OCI-LY7 (cell line): ENCODE measurements at regions not wholly inside any gene's neighbourhood (a gene's known extent, or its start where the extent isn't known, plus 50 kb on each side); places are given as distances from the start of the nearest gene placed in this dataset.

Experiments used
- BruUV-seq: library from RNA; stranded (reverse); fragments of 400-500 nt; replicated peaks from 2 replicates; lab custom pipeline; 2021; lab: Mats Ljungman, UMichigan
- CTCF ChIA-PET: fragments of 300-600 bp; sonication (Branson Sonifier 250); formaldehyde crosslinking; loops from one replicate; lab custom pipeline; 2022; ENCODE audit warnings: antibody characterized with exemption; ENCODE audit not compliant: unreplicated experiment; lab: Charles Lee
- POLR2A ChIA-PET: fragments of 300-600 bp; sonication (Branson Sonifier 250); formaldehyde crosslinking; loops from one replicate; lab custom pipeline; 2022; ENCODE audit warnings: antibody characterized with exemption; lab: Charles Lee
- DNase-seq: peaks from one replicate; pipeline ENCODE4 v3.0.0-alpha.2; 2015; ENCODE audit warnings: low spot score
- H2AFZ ChIP-seq: fragments of 200-600 bp; sonication (generic), shearing (Covaris generic); 2 replicates; pipeline ENCODE4 v1.6.1; 2014; ENCODE audit warnings: mild to moderate bottlenecking, antibody characterized with exemption, low read length, moderate library complexity
- H3K27ac ChIP-seq: fragments of 200-600 bp; sonication (generic); 2 replicates; pipeline ENCODE4 v1.5.1; 2014; ENCODE audit warnings: mixed run types, low read depth, mild to moderate bottlenecking, moderate library complexity, low read length, inconsistent platforms; ENCODE audit not compliant: poor library complexity, severe bottlenecking
- H3K36me3 ChIP-seq: fragments of 200-600 bp; sonication (generic); 2 replicates; pipeline ENCODE4 v1.6.1; 2014; ENCODE audit warnings: mild to moderate bottlenecking, antibody characterized with exemption, low read length, moderate library complexity, mixed read lengths; ENCODE audit not compliant: insufficient read depth
- H3K4me1 ChIP-seq: fragments of 200-600 bp; sonication (generic); 2 replicates; pipeline ENCODE4 v1.5.1; 2014; ENCODE audit warnings: mild to moderate bottlenecking, low read length; ENCODE audit not compliant: insufficient read depth, poor library complexity, severe bottlenecking
- H3K4me2 ChIP-seq: fragments of 200-600 bp; sonication (generic); 2 replicates; pipeline ENCODE4 v1.6.1; 2014; ENCODE audit warnings: mild to moderate bottlenecking, low read length
- H3K4me3 ChIP-seq: fragments of 200-600 bp; sonication (generic); 2 replicates; pipeline ENCODE4 v1.5.1; 2014; ENCODE audit warnings: mild to moderate bottlenecking, low read depth, low read length; ENCODE audit not compliant: poor library complexity, severe bottlenecking
- H3K79me2 ChIP-seq: fragments of 200-600 bp; sonication (generic); 2 replicates; pipeline ENCODE4 v1.6.1; 2016; ENCODE audit warnings: low read depth, mild to moderate bottlenecking, low read length, moderate library complexity, mixed read lengths; ENCODE audit not compliant: insufficient read depth
- H3K9me2 ChIP-seq: fragments of 200-600 bp; sonication (generic); 2 replicates; pipeline ENCODE4 v1.6.1; 2016; ENCODE audit warnings: mild to moderate bottlenecking, low read length, mixed read lengths; ENCODE audit not compliant: insufficient read depth
- H3K9me3 ChIP-seq: fragments of 200-600 bp; sonication (generic); 2 replicates; pipeline ENCODE4 v1.6.1; 2014; ENCODE audit warnings: mild to moderate bottlenecking, mixed run types, low read length, mixed read lengths
- H4K20me1 ChIP-seq: fragments of 200-600 bp; sonication (generic); 2 replicates; pipeline ENCODE4 v1.6.1; 2014; ENCODE audit warnings: mild to moderate bottlenecking, antibody characterized with exemption, low read length, moderate library complexity, mixed read lengths; ENCODE audit not compliant: insufficient read depth
- EZH2phosphoT487 ChIP-seq: fragments of 200-600 bp; sonication (generic); IDR thresholded peaks from 2 replicates; pipeline ENCODE4 v1.6.1; 2018; ENCODE audit warnings: low read depth, borderline replicate concordance, mild to moderate bottlenecking, mixed run types, antibody characterized with exemption, low read length, moderate library complexity, mixed read lengths
- intact Hi-C: fragments of 100-400 bp; cut with micrococcal nuclease; formaldehyde crosslinking; loops from one replicate; pipeline ENCODE4 v1.10.0; 2022; ENCODE audit not compliant: unreplicated experiment
- TF ChIP-seq, protein P1 (sequence below): fragments of 200-600 bp; sonication (generic); conservative IDR thresholded peaks from 2 replicates; pipeline ENCODE4 v1.5.1; 2014; ENCODE audit warnings: mild to moderate bottlenecking, antibody characterized with exemption, low read length, moderate library complexity, mixed read lengths

GRCh38 chr2:7835693-7836680 lies 845.9 kb upstream of the ID2 start:
- intact Hi-C loops: loop anchor here (5.0 kb wide), 2 partner anchors 269 to 851 kb away; no protein-coding TSS in a partner anchor
- Histone ChIP-seq H3K4me3 (peak overlapping the region; percentile 38), H3K36me3 (peaks cover 6% of the 10 kb centered on the region; the same call in 1 of the 2 replicates), H2AFZ (peak overlapping the region; percentile 77), H3K9me3 (peaks cover 11% of the 10 kb centered on the region; the same call in 1 of the 2 replicates), H3K4me2 (peak overlapping the region; percentile 59), H3K9me2 (no peaks in the 10 kb centered on the region), H3K4me1 (peaks cover 46% of the 10 kb centered on the region), H4K20me1 (no peaks in the 10 kb centered on the region), H3K79me2 (no peaks in the 10 kb centered on the region), H3K27ac (peak overlapping the region; percentile 94)
- BruUV-seq: no TSS peak
- CTCF ChIA-PET: interaction anchor here (0.6 to 1.5 kb wide), 2 partner anchors 12 to 26 kb away, joined by 3 to 4 read pairs; no protein-coding TSS in a partner anchor
- POLR2A ChIA-PET: interaction anchor here (0.6 to 1.3 kb wide), 14 partner anchors 14 to 1253 kb away, joined by 3 to 8 read pairs (median 3); no protein-coding TSS in a partner anchor
- peak; percentile 96 for DNase-seq
- TF ChIP-seq EZH2phosphoT487: no peak
- TF ChIP-seq, protein P1, sequence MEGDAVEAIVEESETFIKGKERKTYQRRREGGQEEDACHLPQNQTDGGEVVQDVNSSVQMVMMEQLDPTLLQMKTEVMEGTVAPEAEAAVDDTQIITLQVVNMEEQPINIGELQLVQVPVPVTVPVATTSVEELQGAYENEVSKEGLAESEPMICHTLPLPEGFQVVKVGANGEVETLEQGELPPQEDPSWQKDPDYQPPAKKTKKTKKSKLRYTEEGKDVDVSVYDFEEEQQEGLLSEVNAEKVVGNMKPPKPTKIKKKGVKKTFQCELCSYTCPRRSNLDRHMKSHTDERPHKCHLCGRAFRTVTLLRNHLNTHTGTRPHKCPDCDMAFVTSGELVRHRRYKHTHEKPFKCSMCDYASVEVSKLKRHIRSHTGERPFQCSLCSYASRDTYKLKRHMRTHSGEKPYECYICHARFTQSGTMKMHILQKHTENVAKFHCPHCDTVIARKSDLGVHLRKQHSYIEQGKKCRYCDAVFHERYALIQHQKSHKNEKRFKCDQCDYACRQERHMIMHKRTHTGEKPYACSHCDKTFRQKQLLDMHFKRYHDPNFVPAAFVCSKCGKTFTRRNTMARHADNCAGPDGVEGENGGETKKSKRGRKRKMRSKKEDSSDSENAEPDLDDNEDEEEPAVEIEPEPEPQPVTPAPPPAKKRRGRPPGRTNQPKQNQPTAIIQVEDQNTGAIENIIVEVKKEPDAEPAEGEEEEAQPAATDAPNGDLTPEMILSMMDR: no peak

DNA sequence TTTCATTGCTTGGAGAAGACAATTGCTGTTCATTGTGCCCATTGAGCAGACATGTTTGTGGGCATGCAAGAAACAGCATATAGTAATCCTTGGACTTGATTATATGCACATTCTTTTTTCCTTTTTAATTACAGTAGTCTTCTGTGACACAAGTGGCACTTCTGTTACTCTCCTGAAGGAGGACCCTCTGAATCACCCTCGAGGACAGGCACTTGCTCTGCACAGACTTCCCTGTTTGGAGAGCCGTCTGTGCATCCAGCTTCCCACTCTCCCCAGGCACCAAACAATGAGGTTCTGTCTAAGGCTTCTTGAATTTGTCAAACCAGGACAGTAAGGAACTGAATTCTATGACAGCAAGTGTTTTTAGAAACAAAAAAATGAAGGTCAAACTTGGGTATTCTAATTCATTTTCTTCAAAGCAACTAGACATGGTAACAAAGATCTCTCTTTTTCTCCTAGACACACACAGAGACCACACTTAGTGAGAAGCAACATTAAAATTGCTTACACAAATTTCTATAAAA lies 844.6 kb upstream of the ID2 start:
- TF ChIP-seq EZH2phosphoT487: no peak
- TF ChIP-seq, protein P1: no peak
- intact Hi-C loops: loop anchor here (5.0 kb wide), 2 partner anchors 270 to 850 kb away; no protein-coding TSS in a partner anchor
- Histone ChIP-seq H3K4me3 (no peak overlapping the region), H3K4me2 (no peak overlapping the region), H3K79me2 (no peaks in the 10 kb centered on the region), H2AFZ (peak overlapping the region; percentile 20; the same call in 1 of the 2 replicates), H3K9me2 (no peaks in the 10 kb centered on the region), H3K27ac (no peak overlapping the region), H3K9me3 (peaks cover 11% of the 10 kb centered on the region; the same call in 1 of the 2 replicates), H3K36me3 (peaks cover 6% of the 10 kb centered on the region; the same call in 1 of the 2 replicates), H4K20me1 (no peaks in the 10 kb centered on the region), H3K4me1 (peaks cover 46% of the 10 kb centered on the region)
- BruUV-seq: no TSS peak
- ChIA-PET CTCF (interaction anchor here (1.5 kb wide), 1 partner anchor 10 kb away, joined by 4 read pairs; no protein-coding TSS in a partner anchor), POLR2A (interaction anchor here (0.7 to 1.0 kb wide), 3 partner anchors 12 to 255 kb away, joined by 3 to 8 read pairs (median 4); no protein-coding TSS in a partner anchor)
- peak; percentile 15 for DNase-seq
